ENCODE measurements at regions not wholly inside any gene's neighbourhood (a gene's known extent, or its start where the extent isn't known, plus 50 kb on each side); places are given as distances from the start of the nearest gene placed in this dataset.
"Not testable (repeated sequence)": the region's sequence is repeated elsewhere in the genome, so short reads cannot be mapped to it uniquely, and the experiment has no call there.

GRCh38 chr11:89626366-89626765, 83.7 kb upstream of the TRIM77 start:
- no peak overlapping the region for H3K27ac ChIP-seq (ENCODE audit: low read depth, low read length, poor library complexity, severe bottlenecking)
- POLR2A ChIA-PET: no interaction called here
- intact Hi-C loops (cut with micrococcal nuclease; ENCODE audit: unreplicated experiment): no loop called here
- no TSS peak for BruUV-seq (replicated peaks)
- H4K20me1 ChIP-seq (ENCODE audit: insufficient read depth, low read length): no peaks in the 10 kb centered on the region
- no peak for DNase-seq (ENCODE audit: low spot score)
- H3K9me3 ChIP-seq (ENCODE audit: low read length): no peaks in the 10 kb centered on the region
- TF ChIP-seq EZH2phosphoT487 (IDR thresholded peaks at IDR 0.05; ENCODE audit: borderline replicate concordance, low read depth, low read length): no peak
- TF ChIP-seq CTCF (conservative IDR thresholded peaks at IDR 0.05; ENCODE audit: low read length): no peak
- no peak overlapping the region for H2AFZ ChIP-seq (ENCODE audit: low read length)
- no peak overlapping the region for H3K4me3 ChIP-seq (ENCODE audit: low read depth, low read length, poor library complexity, severe bottlenecking)
- CTCF ChIA-PET (ENCODE audit: unreplicated experiment): no interaction called here
- H3K4me1 ChIP-seq (ENCODE audit: insufficient read depth, low read length, poor library complexity, severe bottlenecking): no peaks in the 10 kb centered on the region
- H3K79me2 ChIP-seq (ENCODE audit: insufficient read depth, low read depth, low read length): no peaks in the 10 kb centered on the region
- H3K4me2 ChIP-seq (ENCODE audit: low read length): no peak overlapping the region
- no peaks in the 10 kb centered on the region for H3K9me2 ChIP-seq (ENCODE audit: insufficient read depth, low read length)
- no peaks in the 10 kb centered on the region for H3K36me3 ChIP-seq (ENCODE audit: insufficient read depth, low read length)

GRCh38 chr11:89626881-89627280, 83.2 kb upstream of the TRIM77 start:
- not testable (repeated sequence) for DNase-seq (ENCODE audit: low spot score); H3K79me2 ChIP-seq (ENCODE audit: insufficient read depth, low read depth, low read length)

GRCh38 chr11:89633135-89633705, 76.9 kb upstream of the TRIM77 start:
- Histone ChIP-seq H4K20me1 (ENCODE audit: insufficient read depth, low read length) (no peaks in the 10 kb centered on the region), H3K79me2 (ENCODE audit: insufficient read depth, low read depth, low read length) (no peaks in the 10 kb centered on the region), H3K9me2 (ENCODE audit: insufficient read depth, low read length) (no peaks in the 10 kb centered on the region), H3K36me3 (ENCODE audit: insufficient read depth, low read length) (no peaks in the 10 kb centered on the region), H3K4me2 (ENCODE audit: low read length) (no peak overlapping the region), H3K9me3 (ENCODE audit: low read length) (no peaks in the 10 kb centered on the region), H2AFZ (ENCODE audit: low read length) (no peak overlapping the region), H3K27ac (ENCODE audit: low read depth, low read length, poor library complexity, severe bottlenecking) (no peak overlapping the region), H3K4me3 (ENCODE audit: low read depth, low read length, poor library complexity, severe bottlenecking) (no peak overlapping the region), H3K4me1 (ENCODE audit: insufficient read depth, low read length, poor library complexity, severe bottlenecking) (no peaks in the 10 kb centered on the region)
- BruUV-seq (replicated peaks): no TSS peak
- CTCF ChIA-PET (ENCODE audit: unreplicated experiment): no interaction called here
- TF ChIP-seq CTCF (conservative IDR thresholded peaks at IDR 0.05; ENCODE audit: low read length) (no peak), EZH2phosphoT487 (IDR thresholded peaks at IDR 0.05; ENCODE audit: borderline replicate concordance, low read depth, low read length) (no peak)
- POLR2A ChIA-PET: no interaction called here
- no peak for DNase-seq (ENCODE audit: low spot score)
- intact Hi-C loops (cut with micrococcal nuclease; ENCODE audit: unreplicated experiment): no loop called here

More at GRCh38 chr11:89626881-89627280, 83.2 kb upstream of the TRIM77 start:
- H3K9me3 ChIP-seq (ENCODE audit: low read length); H3K4me1 ChIP-seq (ENCODE audit: insufficient read depth, low read length, poor library complexity, severe bottlenecking); POLR2A ChIA-PET; H3K36me3 ChIP-seq (ENCODE audit: insufficient read depth, low read length); H3K4me3 ChIP-seq (ENCODE audit: low read depth, low read length, poor library complexity, severe bottlenecking); H3K4me2 ChIP-seq (ENCODE audit: low read length); H2AFZ ChIP-seq (ENCODE audit: low read length); BruUV-seq (replicated peaks); H4K20me1 ChIP-seq (ENCODE audit: insufficient read depth, low read length); CTCF ChIA-PET (ENCODE audit: unreplicated experiment); H3K9me2 ChIP-seq (ENCODE audit: insufficient read depth, low read length); H3K27ac ChIP-seq (ENCODE audit: low read depth, low read length, poor library complexity, severe bottlenecking); intact Hi-C loops (cut with micrococcal nuclease; ENCODE audit: unreplicated experiment): not testable (repeated sequence)

- BruUV-seq (replicated peaks); H3K27ac ChIP-seq (ENCODE audit: low read depth, low read length, poor library complexity, severe bottlenecking); intact Hi-C loops (cut with micrococcal nuclease; ENCODE audit: unreplicated experiment); CTCF ChIA-PET (ENCODE audit: unreplicated experiment); H2AFZ ChIP-seq (ENCODE audit: low read length); H4K20me1 ChIP-seq (ENCODE audit: insufficient read depth, low read length); POLR2A ChIA-PET; H3K9me2 ChIP-seq (ENCODE audit: insufficient read depth, low read length); DNase-seq (ENCODE audit: low spot score); H3K79me2 ChIP-seq (ENCODE audit: insufficient read depth, low read depth, low read length); H3K36me3 ChIP-seq (ENCODE audit: insufficient read depth, low read length); H3K4me3 ChIP-seq (ENCODE audit: low read depth, low read length, poor library complexity, severe bottlenecking); H3K4me2 ChIP-seq (ENCODE audit: low read length); H3K4me1 ChIP-seq (ENCODE audit: insufficient read depth, low read length, poor library complexity, severe bottlenecking); H3K9me3 ChIP-seq (ENCODE audit: low read length): not testable (repeated sequence)
Observed at GRCh38 chr11:89640777-89641176, 69.3 kb upstream of the TRIM77 start.

- H3K4me3 ChIP-seq (ENCODE audit: low read depth, low read length, poor library complexity, severe bottlenecking); H4K20me1 ChIP-seq (ENCODE audit: insufficient read depth, low read length); H3K79me2 ChIP-seq (ENCODE audit: insufficient read depth, low read depth, low read length); H3K4me2 ChIP-seq (ENCODE audit: low read length); H3K9me3 ChIP-seq (ENCODE audit: low read length); H3K4me1 ChIP-seq (ENCODE audit: insufficient read depth, low read length, poor library complexity, severe bottlenecking); POLR2A ChIA-PET; intact Hi-C loops (cut with micrococcal nuclease; ENCODE audit: unreplicated experiment); DNase-seq (ENCODE audit: low spot score); CTCF ChIA-PET (ENCODE audit: unreplicated experiment); H2AFZ ChIP-seq (ENCODE audit: low read length); H3K36me3 ChIP-seq (ENCODE audit: insufficient read depth, low read length); H3K27ac ChIP-seq (ENCODE audit: low read depth, low read length, poor library complexity, severe bottlenecking); H3K9me2 ChIP-seq (ENCODE audit: insufficient read depth, low read length); BruUV-seq (replicated peaks): not testable (repeated sequence)
Observed at GRCh38 chr11:89648232-89648631, 61.9 kb upstream of the TRIM77 start.

Measured in OCI-LY7 (cell line).